GM12892 (cell line): ENCODE measurements at regions not wholly inside any gene's neighbourhood (a gene's known extent, or its start where the extent isn't known, plus 50 kb on each side); places are given as distances from the start of the nearest gene placed in this dataset.
"Not testable (repeated sequence)": the region's sequence is repeated elsewhere in the genome, so short reads cannot be mapped to it uniquely, and the experiment has no call there.

Experiments used
- DNase-seq: peaks from one replicate; pipeline ENCODE4 v3.0.0; 2011; ENCODE audit not compliant: insufficient read length
- FAIRE-seq: peaks from 2 replicates; lab custom pipeline; 2011; peaks lifted over from hg19 to GRCh38; lab: Jason Lieb, UNC

DNA sequence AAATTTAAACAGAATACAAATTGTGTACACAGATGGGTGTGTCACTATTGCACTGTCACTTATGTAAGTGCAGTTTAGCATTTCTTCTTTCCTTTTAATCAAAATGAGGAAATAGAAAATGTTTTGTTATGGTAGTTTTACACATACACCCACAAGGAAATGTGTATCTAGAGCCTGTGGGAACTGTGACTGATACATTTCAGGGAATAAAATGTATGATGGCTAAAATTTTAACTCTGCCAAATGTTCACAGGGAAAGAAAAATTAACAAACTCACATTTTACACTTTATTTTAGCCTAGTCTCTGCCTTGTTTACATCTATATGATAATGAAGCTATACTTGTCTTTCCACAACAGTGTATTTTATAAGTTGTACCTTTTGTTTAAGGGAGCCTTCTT, 66.4 kb upstream of the NBPF19 start:
- not testable (repeated sequence) for DNase-seq, FAIRE-seq

DNA sequence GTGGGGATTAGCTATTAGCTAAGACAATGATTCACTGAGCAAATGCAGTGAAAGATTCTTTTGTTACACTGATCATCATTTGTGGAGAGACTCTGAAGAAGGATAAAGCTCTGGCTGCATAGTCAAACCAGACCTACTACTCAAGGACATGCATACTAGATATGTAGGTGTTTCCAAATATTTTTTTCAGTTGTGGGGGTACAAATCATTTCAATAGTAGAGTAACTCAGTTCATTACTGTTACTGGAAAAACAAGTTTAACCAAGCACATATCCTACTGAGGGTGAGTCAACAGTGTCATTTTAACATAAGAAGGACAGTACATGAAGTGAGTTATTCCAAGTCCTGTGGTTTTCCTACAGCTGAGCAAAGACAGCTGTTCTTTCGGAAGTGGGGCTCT, 59.5 kb upstream of the NBPF19 start:
- not testable (repeated sequence) for FAIRE-seq

DNA sequence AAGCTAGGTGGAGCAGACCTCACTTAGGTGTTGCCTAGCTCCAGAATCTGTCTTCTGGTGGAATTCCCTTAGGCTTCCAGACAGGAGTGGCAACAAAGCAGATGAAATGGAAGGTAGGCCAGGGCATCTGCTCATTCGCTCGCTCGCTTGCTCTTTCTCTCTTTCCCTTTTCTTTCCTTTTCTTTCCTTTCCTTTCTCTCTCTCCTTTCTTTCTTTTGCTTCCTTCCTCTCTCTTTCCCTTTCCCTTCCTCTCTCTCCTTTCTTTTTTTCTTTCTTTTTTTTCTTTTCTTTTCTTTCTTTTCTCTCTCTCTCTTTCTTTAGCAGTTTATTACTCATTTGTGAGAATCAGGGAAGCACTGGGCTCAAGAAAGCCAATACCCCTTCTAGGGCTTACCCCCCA, 56.1 kb upstream of the NBPF19 start:
- not testable (repeated sequence) for FAIRE-seq

More for the DNA sequence above, 59.5 kb upstream of the NBPF19 start:
- not testable (repeated sequence) for DNase-seq

DNA sequence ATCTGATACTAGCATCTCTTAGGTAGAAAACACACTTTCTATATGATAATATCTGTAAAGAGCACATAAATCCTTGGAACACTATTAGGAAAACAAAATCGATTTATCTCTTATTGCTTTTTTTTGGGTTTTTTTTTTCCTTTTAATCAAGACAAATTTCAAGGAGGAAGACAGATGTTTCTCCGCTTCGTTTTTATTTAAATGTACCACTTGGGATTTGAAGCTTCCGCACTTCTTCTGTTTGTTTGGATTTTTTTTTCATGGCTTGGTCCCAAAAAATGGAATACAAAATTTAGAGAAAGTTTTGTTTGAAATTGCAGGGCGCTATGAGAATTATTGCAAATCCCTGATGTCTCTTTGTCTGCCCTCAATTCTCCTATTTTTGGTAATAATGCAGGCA, 51.7 kb upstream of the NBPF19 start:
- FAIRE-seq, DNase-seq: not testable (repeated sequence)

More for the DNA sequence above, 56.1 kb upstream of the NBPF19 start:
- not testable (repeated sequence) for DNase-seq
